Head of caudate nucleus (tissue), 42 donors: ENCODE measurements at regions not wholly inside any gene's neighbourhood (a gene's known extent, or its start where the extent isn't known, plus 50 kb on each side); places are given as distances from the start of the nearest gene placed in this dataset.
"Not testable (repeated sequence)": the region's sequence is repeated elsewhere in the genome, so short reads cannot be mapped to it uniquely, and the experiment has no call there.

Experiments used
- DNase-seq, 42 donors: peaks; one replicate each; pipeline versions ENCODE4 v3.0.0 to v3.0.0-alpha.2; 2020 to 2021; ENCODE audit warnings: mixed read lengths in 7 of 42
- intact Hi-C: fragments of 100-400 bp; cut with DNase I; formaldehyde crosslinking; loops from one replicate; pipeline ENCODE4 v1.15.0; 2022

- intact Hi-C loops, result no loop called here
Measured at GRCh38 chr7:29619111-29619510, 55.5 kb downstream of the PRR15 start.

GRCh38 chr7:29619848-29620555 lies 56.4 kb downstream of the PRR15 start:
- DNase-seq, result no peak
- intact Hi-C loops, result no loop called here

More at GRCh38 chr7:29619111-29619510, 55.5 kb downstream of the PRR15 start:
- no peak for DNase-seq

- no peak for DNase-seq
- intact Hi-C loops, result no loop called here
Measured at GRCh38 chr7:29620556-29620930, 56.9 kb downstream of the PRR15 start.

- DNase-seq, result peak in 11 of 42 donors; percentile 11 to 53 (median 31)
- intact Hi-C loops, result no loop called here
Measured at GRCh38 chr7:29622335-29623265, 59.0 kb downstream of the PRR15 start.

- no peak for DNase-seq
- intact Hi-C loops, result no loop called here
Measured at GRCh38 chr7:29623973-29624372, 60.3 kb downstream of the PRR15 start.

GRCh38 chr7:29626730-29627129 lies 63.1 kb downstream of the PRR15 start:
- no peak for DNase-seq
- intact Hi-C loops, result no loop called here

GRCh38 chr7:29627631-29628030 lies 64.0 kb downstream of the PRR15 start:
- no peak for DNase-seq
- intact Hi-C loops, result no loop called here

GRCh38 chr7:29629507-29629906 lies 65.9 kb downstream of the PRR15 start:
- intact Hi-C loops, result no loop called here
- no peak for DNase-seq

GRCh38 chr7:29635067-29636008 lies 71.7 kb downstream of the PRR15 start:
- intact Hi-C loops, result not testable (repeated sequence)
- peak in 14 of 42 donors; percentile 11 to 64 (median 35) for DNase-seq

- no peak for DNase-seq
- intact Hi-C loops, result no loop called here
Measured at GRCh38 chr7:29636009-29636351, 72.3 kb downstream of the PRR15 start.

- intact Hi-C loops, result no loop called here
- no peak for DNase-seq
Measured at GRCh38 chr7:29637374-29637773, 73.7 kb downstream of the PRR15 start.

GRCh38 chr7:29638841-29639240 lies 75.2 kb downstream of the PRR15 start:
- DNase-seq, intact Hi-C loops: not testable (repeated sequence)

GRCh38 chr7:29639386-29639785 lies 75.8 kb downstream of the PRR15 start:
- intact Hi-C loops, result no loop called here
- no peak for DNase-seq

GRCh38 chr7:29639886-29640595 lies 76.4 kb downstream of the PRR15 start:
- intact Hi-C loops, result no loop called here
- no peak for DNase-seq

- DNase-seq, result no peak
- intact Hi-C loops, result no loop called here
Measured at GRCh38 chr7:29641651-29642050, 78.0 kb downstream of the PRR15 start.

GRCh38 chr7:29642494-29643155 lies 79.0 kb downstream of the PRR15 start:
- DNase-seq, result no peak
- intact Hi-C loops, result no loop called here

- DNase-seq, intact Hi-C loops: not testable (repeated sequence)
Measured at GRCh38 chr7:29646116-29646515, 82.5 kb downstream of the PRR15 start.

- peak in 7 of 42 donors; percentile 18 to 48 (median 31) for DNase-seq
- intact Hi-C loops, result no loop called here
Measured at GRCh38 chr7:29647020-29647654, 83.5 kb downstream of the PRR15 start.
